ENCODE measurements at regions not wholly inside any gene's neighbourhood (a gene's known extent, or its start where the extent isn't known, plus 50 kb on each side); places are given as distances from the start of the nearest gene placed in this dataset.

DNA sequence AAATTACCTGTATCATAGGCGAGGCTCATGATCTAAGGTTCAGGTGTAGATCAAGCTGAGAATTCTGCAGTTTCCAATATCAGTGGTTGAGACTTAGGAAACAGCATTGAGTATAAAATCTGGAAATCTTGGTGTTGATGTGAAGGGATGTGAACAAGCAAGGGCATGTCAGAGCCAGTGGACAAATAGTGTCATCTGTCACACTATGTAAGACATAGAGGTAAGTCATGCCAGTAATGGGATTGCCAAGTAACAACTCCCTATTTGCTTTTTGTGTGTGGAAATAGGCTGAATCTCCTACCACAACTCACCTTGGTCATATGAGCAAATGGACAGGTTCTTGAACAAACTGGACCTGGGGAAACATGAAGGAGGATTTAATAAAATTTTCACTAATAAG lies 334.5 kb upstream of the EMCN start:
- TF ChIP-seq, protein P1, sequence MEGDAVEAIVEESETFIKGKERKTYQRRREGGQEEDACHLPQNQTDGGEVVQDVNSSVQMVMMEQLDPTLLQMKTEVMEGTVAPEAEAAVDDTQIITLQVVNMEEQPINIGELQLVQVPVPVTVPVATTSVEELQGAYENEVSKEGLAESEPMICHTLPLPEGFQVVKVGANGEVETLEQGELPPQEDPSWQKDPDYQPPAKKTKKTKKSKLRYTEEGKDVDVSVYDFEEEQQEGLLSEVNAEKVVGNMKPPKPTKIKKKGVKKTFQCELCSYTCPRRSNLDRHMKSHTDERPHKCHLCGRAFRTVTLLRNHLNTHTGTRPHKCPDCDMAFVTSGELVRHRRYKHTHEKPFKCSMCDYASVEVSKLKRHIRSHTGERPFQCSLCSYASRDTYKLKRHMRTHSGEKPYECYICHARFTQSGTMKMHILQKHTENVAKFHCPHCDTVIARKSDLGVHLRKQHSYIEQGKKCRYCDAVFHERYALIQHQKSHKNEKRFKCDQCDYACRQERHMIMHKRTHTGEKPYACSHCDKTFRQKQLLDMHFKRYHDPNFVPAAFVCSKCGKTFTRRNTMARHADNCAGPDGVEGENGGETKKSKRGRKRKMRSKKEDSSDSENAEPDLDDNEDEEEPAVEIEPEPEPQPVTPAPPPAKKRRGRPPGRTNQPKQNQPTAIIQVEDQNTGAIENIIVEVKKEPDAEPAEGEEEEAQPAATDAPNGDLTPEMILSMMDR (IDR thresholded peaks at IDR 0.05): no peak
- no peak for TF ChIP-seq POLR2A (IDR thresholded peaks at IDR 0.05)
